ENCODE measurements at regions not wholly inside any gene's neighbourhood (a gene's known extent, or its start where the extent isn't known, plus 50 kb on each side); places are given as distances from the start of the nearest gene placed in this dataset.

DNA sequence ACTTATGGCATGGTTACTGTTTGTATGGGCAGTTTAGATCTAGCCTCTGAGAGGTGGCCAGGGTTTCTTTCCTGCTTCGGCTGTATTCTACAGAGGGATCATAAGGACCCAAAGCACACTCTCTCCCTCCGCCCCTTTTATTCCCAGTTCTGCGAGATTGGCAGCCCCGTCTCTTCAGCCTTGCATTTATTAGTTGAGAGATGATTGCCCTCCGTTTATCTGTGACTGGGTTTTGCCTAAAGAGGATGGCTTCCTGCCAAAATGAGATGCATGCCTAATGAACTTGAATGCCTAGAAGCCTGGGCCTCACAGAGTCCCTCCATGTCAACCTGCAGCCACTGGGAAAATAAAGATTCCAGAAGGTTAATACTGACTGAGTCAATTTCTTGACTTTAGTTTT, 97.1 kb upstream of the CHL1 start:
- TF ChIP-seq, protein P1, sequence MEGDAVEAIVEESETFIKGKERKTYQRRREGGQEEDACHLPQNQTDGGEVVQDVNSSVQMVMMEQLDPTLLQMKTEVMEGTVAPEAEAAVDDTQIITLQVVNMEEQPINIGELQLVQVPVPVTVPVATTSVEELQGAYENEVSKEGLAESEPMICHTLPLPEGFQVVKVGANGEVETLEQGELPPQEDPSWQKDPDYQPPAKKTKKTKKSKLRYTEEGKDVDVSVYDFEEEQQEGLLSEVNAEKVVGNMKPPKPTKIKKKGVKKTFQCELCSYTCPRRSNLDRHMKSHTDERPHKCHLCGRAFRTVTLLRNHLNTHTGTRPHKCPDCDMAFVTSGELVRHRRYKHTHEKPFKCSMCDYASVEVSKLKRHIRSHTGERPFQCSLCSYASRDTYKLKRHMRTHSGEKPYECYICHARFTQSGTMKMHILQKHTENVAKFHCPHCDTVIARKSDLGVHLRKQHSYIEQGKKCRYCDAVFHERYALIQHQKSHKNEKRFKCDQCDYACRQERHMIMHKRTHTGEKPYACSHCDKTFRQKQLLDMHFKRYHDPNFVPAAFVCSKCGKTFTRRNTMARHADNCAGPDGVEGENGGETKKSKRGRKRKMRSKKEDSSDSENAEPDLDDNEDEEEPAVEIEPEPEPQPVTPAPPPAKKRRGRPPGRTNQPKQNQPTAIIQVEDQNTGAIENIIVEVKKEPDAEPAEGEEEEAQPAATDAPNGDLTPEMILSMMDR (IDR thresholded peaks at IDR 0.05) = no peak
- TF ChIP-seq POLR2AphosphoS5 (IDR thresholded peaks at IDR 0.05) (no peak), POLR2A (IDR thresholded peaks at IDR 0.05) (no peak), EP300 (IDR thresholded peaks at IDR 0.05) (no peak)

Measured in suprapubic skin (tissue), 4 donors.